ENCODE measurements at regions not wholly inside any gene's neighbourhood (a gene's known extent, or its start where the extent isn't known, plus 50 kb on each side); places are given as distances from the start of the nearest gene placed in this dataset.

- Histone ChIP-seq H3K27me3 (ENCODE audit: control insufficient read depth in 3 of 3, insufficient read depth in 3 of 3, low read length in 3 of 3) (no peaks in the 10 kb centered on the region), H3K27ac (ENCODE audit: low read depth in 1 of 3, low read length in 2 of 3) (no peak overlapping the region), H3K4me3 (ENCODE audit: low read depth in 1 of 3, low read length in 3 of 3) (no peak overlapping the region), H3K4me1 (ENCODE audit: control insufficient read depth in 3 of 3, insufficient read depth in 2 of 3, low read depth in 1 of 3, low read length in 2 of 3) (no peaks in the 10 kb centered on the region), H3K36me3 (ENCODE audit: control insufficient read depth in 3 of 3, insufficient read depth in 2 of 3, low read depth in 1 of 3, low read length in 3 of 3) (no peaks in the 10 kb centered on the region), H3K9me3 (ENCODE audit: control insufficient read depth in 2 of 2, insufficient read depth in 1 of 2, low read depth in 1 of 2, low read length in 1 of 2) (peaks cover 0 to 2% of the 10 kb centered on the region in 2 donors)
- DNase-seq (no peak), FAIRE-seq (no peak)
- 80 to 95% (median 92%) methylated on average over 4 of the region's 4 CpGs for WGBS, 3 donors
Observed at GRCh38 chr14:25103271-25103670, 53.3 kb upstream of the STXBP6 start.

- H3K9me3 ChIP-seq (ENCODE audit: control insufficient read depth in 2 of 2, insufficient read depth in 1 of 2, low read depth in 1 of 2, low read length in 1 of 2), result peaks cover 0 to 2% of the 10 kb centered on the region in 2 donors
- FAIRE-seq (no peak), DNase-seq (no peak)
- H3K4me1 ChIP-seq (ENCODE audit: control insufficient read depth in 3 of 3, insufficient read depth in 2 of 3, low read depth in 1 of 3, low read length in 2 of 3), result no peaks in the 10 kb centered on the region
- H3K27ac ChIP-seq (ENCODE audit: low read depth in 1 of 3, low read length in 2 of 3), result no peak overlapping the region
- H3K27me3 ChIP-seq (ENCODE audit: control insufficient read depth in 3 of 3, insufficient read depth in 3 of 3, low read length in 3 of 3), result no peaks in the 10 kb centered on the region
- H3K4me3 ChIP-seq (ENCODE audit: low read depth in 1 of 3, low read length in 3 of 3), result no peak overlapping the region
- WGBS, 3 donors, result 81 to 91% (median 91%) methylated on average over 1 of the region's 1 CpG
- H3K36me3 ChIP-seq (ENCODE audit: control insufficient read depth in 3 of 3, insufficient read depth in 2 of 3, low read depth in 1 of 3, low read length in 3 of 3), result no peaks in the 10 kb centered on the region
Observed at GRCh38 chr14:25102788-25103187, 52.8 kb upstream of the STXBP6 start.

GRCh38 chr14:25101276-25101675 is 51.3 kb upstream of the STXBP6 start:
- WGBS, 3 donors, result 44 to 86% (median 56%) methylated on average over 2 of the region's 2 CpGs
- no peak for DNase-seq

More at GRCh38 chr14:25101276-25101675, 51.3 kb upstream of the STXBP6 start:
- FAIRE-seq, result no peak
- Histone ChIP-seq H3K27ac (ENCODE audit: low read depth in 1 of 3, low read length in 2 of 3) (no peak overlapping the region), H3K4me1 (ENCODE audit: control insufficient read depth in 3 of 3, insufficient read depth in 2 of 3, low read depth in 1 of 3, low read length in 2 of 3) (no peaks in the 10 kb centered on the region), H3K27me3 (ENCODE audit: control insufficient read depth in 3 of 3, insufficient read depth in 3 of 3, low read length in 3 of 3) (no peaks in the 10 kb centered on the region), H3K36me3 (ENCODE audit: control insufficient read depth in 3 of 3, insufficient read depth in 2 of 3, low read depth in 1 of 3, low read length in 3 of 3) (no peaks in the 10 kb centered on the region), H3K9me3 (ENCODE audit: control insufficient read depth in 2 of 2, insufficient read depth in 1 of 2, low read depth in 1 of 2, low read length in 1 of 2) (peaks cover 0 to 2% of the 10 kb centered on the region in 2 donors), H3K4me3 (ENCODE audit: low read depth in 1 of 3, low read length in 3 of 3) (no peak overlapping the region)
